ENCODE measurements at regions not wholly inside any gene's neighbourhood (a gene's known extent, or its start where the extent isn't known, plus 50 kb on each side); places are given as distances from the start of the nearest gene placed in this dataset.

DNA sequence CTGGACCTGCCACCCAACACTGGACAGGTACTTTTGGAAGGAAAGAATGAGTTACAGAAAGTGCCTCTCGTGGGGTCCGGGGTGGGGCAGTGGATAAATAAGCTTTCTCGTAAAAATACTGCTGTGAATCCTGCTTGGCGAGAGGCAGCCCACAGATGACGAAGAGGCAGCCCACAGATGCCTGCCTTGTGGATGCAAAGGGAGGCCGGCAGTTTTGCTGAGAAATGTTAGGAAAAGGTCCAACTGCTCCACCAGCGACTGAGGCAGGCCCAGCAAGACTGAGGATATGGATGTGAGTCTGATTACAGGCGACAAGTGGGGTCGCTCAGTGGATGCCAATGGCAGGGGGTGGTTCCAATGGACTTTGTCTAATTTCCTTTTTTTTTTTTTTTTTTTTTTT lies 79.1 kb upstream of the PPP1R26 start:
- Histone ChIP-seq H3K27me3 (ENCODE audit: low read length) (no peaks in the 10 kb centered on the region), H3K9ac (ENCODE audit: low read length) (no peak overlapping the region), H3K4me2 (ENCODE audit: low read depth, low read length, poor library complexity, severe bottlenecking) (no peak overlapping the region), H3K27ac (ENCODE audit: low read depth, low read length) (no peak overlapping the region), H3K36me3 (ENCODE audit: low read length) (no peaks in the 10 kb centered on the region), H4K20me1 (ENCODE audit: low read depth, low read length) (no peaks in the 10 kb centered on the region), H3K4me3 (ENCODE audit: insufficient read depth, low read length, poor library complexity, severe bottlenecking) (no peak overlapping the region), H3K9me2 (replicated peaks; ENCODE audit: insufficient read depth, low read length) (no peaks in the 10 kb centered on the region), H3F3A (ENCODE audit: insufficient read depth) (no peaks in the 10 kb centered on the region), H2AFZ (ENCODE audit: low read depth, low read length, severe bottlenecking) (no peak overlapping the region), H3K79me2 (ENCODE audit: insufficient read depth, low read length) (no peaks in the 10 kb centered on the region), H3K9me3 (ENCODE audit: insufficient read depth, low read length) (peaks cover 9% of the 10 kb centered on the region; the same call in 1 of the 2 replicates)
- TF ChIP-seq CTCF (IDR thresholded peaks at IDR 0.05; ENCODE audit: insufficient read depth, low read length, poor library complexity, severe bottlenecking) (no peak), EZH2phosphoT487 (conservative IDR thresholded peaks at IDR 0.05; ENCODE audit: low read length) (no peak)

GRCh38 chr9:135401218-135401617 lies 78.4 kb upstream of the PPP1R26 start:
- Histone ChIP-seq H3K79me2 (ENCODE audit: insufficient read depth, low read length) (no peaks in the 10 kb centered on the region), H3K9ac (ENCODE audit: low read length) (no peak overlapping the region), H3K9me2 (replicated peaks; ENCODE audit: insufficient read depth, low read length) (no peaks in the 10 kb centered on the region), H3K9me3 (ENCODE audit: insufficient read depth, low read length) (peaks cover 5% of the 10 kb centered on the region; the same call in 1 of the 2 replicates), H4K20me1 (ENCODE audit: low read depth, low read length) (no peaks in the 10 kb centered on the region), H3K36me3 (ENCODE audit: low read length) (no peaks in the 10 kb centered on the region), H2AFZ (ENCODE audit: low read depth, low read length, severe bottlenecking) (no peak overlapping the region), H3K4me3 (ENCODE audit: insufficient read depth, low read length, poor library complexity, severe bottlenecking) (no peak overlapping the region), H3K27ac (ENCODE audit: low read depth, low read length) (no peak overlapping the region), H3F3A (ENCODE audit: insufficient read depth) (no peaks in the 10 kb centered on the region), H3K27me3 (ENCODE audit: low read length) (no peaks in the 10 kb centered on the region), H3K4me2 (ENCODE audit: low read depth, low read length, poor library complexity, severe bottlenecking) (no peak overlapping the region)
- TF ChIP-seq EZH2phosphoT487 (conservative IDR thresholded peaks at IDR 0.05; ENCODE audit: low read length) (no peak), CTCF (IDR thresholded peaks at IDR 0.05; ENCODE audit: insufficient read depth, low read length, poor library complexity, severe bottlenecking) (no peak)

DNA sequence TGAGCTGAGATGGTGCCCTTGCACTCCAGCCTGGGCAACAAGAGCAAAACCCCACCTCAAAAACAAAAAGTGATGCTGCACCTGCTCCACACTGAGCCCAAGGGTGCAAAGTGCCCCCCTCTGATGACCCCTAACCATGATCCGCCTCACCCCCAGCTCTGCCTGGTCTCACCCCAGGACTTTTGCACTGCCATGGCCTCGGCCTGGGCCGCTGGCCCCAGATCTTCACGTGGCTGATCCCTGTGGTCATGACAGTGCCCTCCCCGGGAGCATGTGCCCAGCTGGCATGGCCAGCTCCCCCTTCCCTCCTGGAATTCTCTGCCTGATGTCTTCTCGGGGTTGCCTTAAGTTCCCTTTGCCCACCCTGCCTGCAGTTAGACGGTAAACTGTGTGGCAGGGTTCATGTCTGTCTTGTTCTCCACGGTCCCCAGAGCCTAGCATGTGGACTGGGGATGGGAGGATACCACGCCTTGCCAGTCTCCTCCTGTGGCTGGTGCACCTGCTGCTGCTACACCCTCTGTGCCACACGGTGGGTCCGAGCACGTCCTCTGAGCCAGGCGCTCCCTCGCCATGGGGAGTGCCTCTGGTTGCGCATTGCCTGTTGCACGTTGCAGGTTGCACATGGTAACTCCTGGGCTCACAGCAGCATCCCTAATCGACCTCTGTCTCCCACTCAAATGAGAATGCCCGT lies 77.4 kb upstream of the PPP1R26 start:
- no peaks in the 10 kb centered on the region for H3K9me2 ChIP-seq (replicated peaks; ENCODE audit: insufficient read depth, low read length)
- no peaks in the 10 kb centered on the region for H4K20me1 ChIP-seq (ENCODE audit: low read depth, low read length)
- no peaks in the 10 kb centered on the region for H3K36me3 ChIP-seq (ENCODE audit: low read length)
- no peak overlapping the region for H3K4me2 ChIP-seq (ENCODE audit: low read depth, low read length, poor library complexity, severe bottlenecking)
- H3F3A ChIP-seq (ENCODE audit: insufficient read depth), result no peaks in the 10 kb centered on the region
- H3K79me2 ChIP-seq (ENCODE audit: insufficient read depth, low read length), result no peaks in the 10 kb centered on the region
- H3K27me3 ChIP-seq (ENCODE audit: low read length), result no peaks in the 10 kb centered on the region
- H3K9ac ChIP-seq (ENCODE audit: low read length), result no peak overlapping the region
- H3K27ac ChIP-seq (ENCODE audit: low read depth, low read length), result no peak overlapping the region
- no peaks in the 10 kb centered on the region for H3K9me3 ChIP-seq (ENCODE audit: insufficient read depth, low read length)
- TF ChIP-seq CTCF (IDR thresholded peaks at IDR 0.05; ENCODE audit: insufficient read depth, low read length, poor library complexity, severe bottlenecking), result no peak
- no peak for TF ChIP-seq EZH2phosphoT487 (conservative IDR thresholded peaks at IDR 0.05; ENCODE audit: low read length)
- H2AFZ ChIP-seq (ENCODE audit: low read depth, low read length, severe bottlenecking), result no peak overlapping the region
- no peak overlapping the region for H3K4me3 ChIP-seq (ENCODE audit: insufficient read depth, low read length, poor library complexity, severe bottlenecking)
